ENCODE measurements at regions not wholly inside any gene's neighbourhood (a gene's known extent, or its start where the extent isn't known, plus 50 kb on each side); places are given as distances from the start of the nearest gene placed in this dataset.

DNA sequence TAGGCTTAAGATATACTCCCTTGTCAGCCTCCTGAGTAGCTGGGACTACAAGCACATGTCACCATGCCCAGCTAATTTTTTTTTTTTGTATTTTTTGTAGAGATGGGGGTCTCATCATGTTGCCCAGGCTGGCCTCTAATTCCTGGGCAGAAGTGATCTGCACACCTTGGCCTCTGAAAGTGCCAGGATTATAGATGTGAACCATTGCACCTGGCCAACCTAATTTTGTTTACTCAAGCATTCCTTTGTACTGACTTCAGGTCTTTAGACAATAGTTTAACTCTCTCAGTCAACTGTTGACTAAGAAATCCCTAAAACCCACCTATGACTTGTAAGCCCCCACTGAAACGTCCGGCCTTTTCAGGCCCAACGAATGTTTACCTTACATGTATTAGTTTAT lies 628.3 kb upstream of the CDH8 start:
- TF ChIP-seq POLR2AphosphoS5 (IDR thresholded peaks at IDR 0.05; ENCODE audit: borderline replicate concordance, low read depth, low read length) (no peak), EZH2 (IDR thresholded peaks at IDR 0.05) (no peak), FOXP2 (optimal IDR thresholded peaks at IDR 0.05; ENCODE audit: control extremely low read depth, extremely low read length, insufficient read depth) (no peak)

All from SK-N-MC (cell line).